ENCODE measurements at regions not wholly inside any gene's neighbourhood (a gene's known extent, or its start where the extent isn't known, plus 50 kb on each side); places are given as distances from the start of the nearest gene placed in this dataset.

- TF ChIP-seq CTCF (IDR thresholded peaks at IDR 0.05; ENCODE audit: insufficient read depth, low read length, poor library complexity, severe bottlenecking) (no peak), EZH2phosphoT487 (conservative IDR thresholded peaks at IDR 0.05; ENCODE audit: low read length) (no peak)
Observed at GRCh38 chr20:57761413-57761734, 51.6 kb upstream of the PMEPA1 start.
